Activated T-cell treated with anti-CD3 and anti-CD28 coated beads, Interleukin-2, amount 50 U/mL, for 72 hours (primary cell): ENCODE measurements at regions not wholly inside any gene's neighbourhood (a gene's known extent, or its start where the extent isn't known, plus 50 kb on each side); places are given as distances from the start of the nearest gene placed in this dataset.

Experiments used
- ATAC-seq, 2 donors: fragments of 150-1000 bp; cut with Tn5 transposase; replicated peaks in 1 of 2; 2 replicates each; pipeline ENCODE4 v1.10.0; 2021; ENCODE audit warnings: moderate library complexity in 2 of 2, mild to moderate bottlenecking in 1 of 2
- DNase-seq, 2 donors: peaks; one replicate each; pipeline ENCODE4 v3.0.0; 2021 to 2022; ENCODE audit warnings: mixed read lengths in 1 of 2
- H3K27ac Mint-ChIP-seq: one replicate; pipeline ENCODE4 v1.8.0; 2022; ENCODE audit warnings: mild to moderate bottlenecking, moderate library complexity, mixed read lengths
- H3K27me3 Mint-ChIP-seq: one replicate; pipeline ENCODE4 v1.8.0; 2022; ENCODE audit warnings: low read depth, mixed read lengths
- H3K36me3 Mint-ChIP-seq, 2 donors: one replicate each; pipeline ENCODE4 v1.8.0; 2022; ENCODE audit warnings: mixed read lengths in 2 of 2, mild to moderate bottlenecking in 1 of 2; ENCODE audit not compliant: insufficient read depth in 2 of 2
- H3K4me1 Mint-ChIP-seq: one replicate; pipeline ENCODE4 v1.8.0; 2022; ENCODE audit warnings: low read depth, mixed read lengths
- H3K4me3 Mint-ChIP-seq, 2 donors: one replicate each; pipeline ENCODE4 v1.8.0; 2022; ENCODE audit warnings: mild to moderate bottlenecking in 2 of 2, mixed read lengths in 2 of 2, moderate library complexity in 2 of 2
- H3K9me3 Mint-ChIP-seq, 2 donors: one replicate each; pipeline ENCODE4 v1.8.0; 2022; ENCODE audit warnings: mixed read lengths in 2 of 2

- H3K27ac Mint-ChIP-seq, result no peak overlapping the region
- H3K4me1 Mint-ChIP-seq, result no peaks in the 10 kb centered on the region
- ATAC-seq, result no peak
- no peak for DNase-seq
- no peaks in the 10 kb centered on the region for H3K27me3 Mint-ChIP-seq
- H3K4me3 Mint-ChIP-seq, result no peak overlapping the region
- H3K36me3 Mint-ChIP-seq, result no peaks in the 10 kb centered on the region
- peaks cover 5 to 6% of the 10 kb centered on the region in 2 donors for H3K9me3 Mint-ChIP-seq
Measured at GRCh38 chr11:42473106-42473505, 838.7 kb upstream of the API5 start.

- Mint-ChIP-seq H3K27me3 (no peaks in the 10 kb centered on the region), H3K4me1 (no peaks in the 10 kb centered on the region), H3K27ac (no peak overlapping the region), H3K4me3 (no peak overlapping the region), H3K9me3 (peaks cover 11 to 28% of the 10 kb centered on the region in 2 donors), H3K36me3 (peaks cover 0 to 3% of the 10 kb centered on the region in 2 donors)
- DNase-seq (no peak), ATAC-seq (no peak)
Measured at GRCh38 chr11:42482822-42483221, 829.0 kb upstream of the API5 start.

- no peak overlapping the region for H3K27ac Mint-ChIP-seq
- ATAC-seq, result no peak
- no peak for DNase-seq
- H3K4me3 Mint-ChIP-seq, result no peak overlapping the region
- H3K9me3 Mint-ChIP-seq, result peaks cover 4 to 5% of the 10 kb centered on the region in 2 donors
- no peaks in the 10 kb centered on the region for H3K27me3 Mint-ChIP-seq
- no peaks in the 10 kb centered on the region for H3K4me1 Mint-ChIP-seq
- H3K36me3 Mint-ChIP-seq, result no peaks in the 10 kb centered on the region
Measured at GRCh38 chr11:42490506-42490905, 821.3 kb upstream of the API5 start.

GRCh38 chr11:42494459-42494858, 817.3 kb upstream of the API5 start:
- H3K4me1 Mint-ChIP-seq, result no peaks in the 10 kb centered on the region
- no peak overlapping the region for H3K27ac Mint-ChIP-seq
- H3K9me3 Mint-ChIP-seq, result peaks cover 5 to 8% of the 10 kb centered on the region in 2 donors
- DNase-seq (no peak), ATAC-seq (no peak)
- no peak overlapping the region for H3K4me3 Mint-ChIP-seq
- H3K27me3 Mint-ChIP-seq, result no peaks in the 10 kb centered on the region
- peaks cover 0 to 2% of the 10 kb centered on the region in 2 donors for H3K36me3 Mint-ChIP-seq

- Mint-ChIP-seq H3K27ac (no peak overlapping the region), H3K27me3 (no peaks in the 10 kb centered on the region), H3K4me3 (no peak overlapping the region), H3K36me3 (peaks cover 0 to 4% of the 10 kb centered on the region in 2 donors), H3K9me3 (peaks cover 8 to 17% of the 10 kb centered on the region in 2 donors), H3K4me1 (no peaks in the 10 kb centered on the region)
- ATAC-seq (no peak), DNase-seq (no peak)
Measured at GRCh38 chr11:42498971-42499370, 812.8 kb upstream of the API5 start.

- Mint-ChIP-seq H3K27me3 (no peaks in the 10 kb centered on the region), H3K4me1 (no peaks in the 10 kb centered on the region), H3K4me3 (no peak overlapping the region), H3K9me3 (peaks cover 14 to 18% of the 10 kb centered on the region in 2 donors), H3K36me3 (peaks cover 0 to 4% of the 10 kb centered on the region in 2 donors), H3K27ac (no peak overlapping the region)
- DNase-seq, result no peak
- no peak for ATAC-seq
Measured at GRCh38 chr11:42502151-42502550, 809.6 kb upstream of the API5 start.

GRCh38 chr11:42521994-42522393, 789.8 kb upstream of the API5 start:
- no peaks in the 10 kb centered on the region for H3K27me3 Mint-ChIP-seq
- ATAC-seq (no peak), DNase-seq (no peak)
- H3K27ac Mint-ChIP-seq, result no peak overlapping the region
- H3K36me3 Mint-ChIP-seq, result no peaks in the 10 kb centered on the region
- no peak overlapping the region for H3K4me3 Mint-ChIP-seq
- no peaks in the 10 kb centered on the region for H3K4me1 Mint-ChIP-seq
- peaks cover 0 to 6% of the 10 kb centered on the region in 2 donors for H3K9me3 Mint-ChIP-seq

- H3K27me3 Mint-ChIP-seq, result no peaks in the 10 kb centered on the region
- H3K4me3 Mint-ChIP-seq, result no peak overlapping the region
- H3K36me3 Mint-ChIP-seq, result no peaks in the 10 kb centered on the region
- H3K27ac Mint-ChIP-seq, result no peak overlapping the region
- peak; percentile 22 to 34 for DNase-seq
- peaks cover 0 to 3% of the 10 kb centered on the region in 2 donors for H3K9me3 Mint-ChIP-seq
- ATAC-seq, result no peak
- no peaks in the 10 kb centered on the region for H3K4me1 Mint-ChIP-seq
Measured at GRCh38 chr11:42524534-42525227, 787.1 kb upstream of the API5 start.

- no peaks in the 10 kb centered on the region for H3K36me3 Mint-ChIP-seq
- no peak overlapping the region for H3K27ac Mint-ChIP-seq
- H3K27me3 Mint-ChIP-seq, result no peaks in the 10 kb centered on the region
- H3K4me3 Mint-ChIP-seq, result no peak overlapping the region
- ATAC-seq (no peak), DNase-seq (no peak)
- H3K9me3 Mint-ChIP-seq, result peaks cover 0 to under 1% of the 10 kb centered on the region in 2 donors
- H3K4me1 Mint-ChIP-seq, result no peaks in the 10 kb centered on the region
Measured at GRCh38 chr11:42526426-42526825, 785.4 kb upstream of the API5 start.

- H3K27ac Mint-ChIP-seq, result no peak overlapping the region
- H3K27me3 Mint-ChIP-seq, result no peaks in the 10 kb centered on the region
- no peak overlapping the region for H3K4me3 Mint-ChIP-seq
- ATAC-seq (no peak), DNase-seq (no peak)
- no peaks in the 10 kb centered on the region for H3K4me1 Mint-ChIP-seq
- no peaks in the 10 kb centered on the region for H3K36me3 Mint-ChIP-seq
- H3K9me3 Mint-ChIP-seq, result peaks cover 0 to 1% of the 10 kb centered on the region in 2 donors
Measured at GRCh38 chr11:42528471-42528870, 783.3 kb upstream of the API5 start.

GRCh38 chr11:42528911-42529310, 782.9 kb upstream of the API5 start:
- H3K36me3 Mint-ChIP-seq, result no peaks in the 10 kb centered on the region
- no peaks in the 10 kb centered on the region for H3K4me1 Mint-ChIP-seq
- no peak overlapping the region for H3K4me3 Mint-ChIP-seq
- peaks cover under 1 to 4% of the 10 kb centered on the region in 2 donors for H3K9me3 Mint-ChIP-seq
- H3K27ac Mint-ChIP-seq, result no peak overlapping the region
- H3K27me3 Mint-ChIP-seq, result no peaks in the 10 kb centered on the region
- DNase-seq (no peak), ATAC-seq (no peak)

- Mint-ChIP-seq H3K27me3 (no peaks in the 10 kb centered on the region), H3K4me3 (no peak overlapping the region), H3K9me3 (peaks cover 7 to 11% of the 10 kb centered on the region in 2 donors), H3K4me1 (no peaks in the 10 kb centered on the region), H3K36me3 (no peaks in the 10 kb centered on the region), H3K27ac (no peak overlapping the region)
- no peak for DNase-seq
- no peak for ATAC-seq
Measured at GRCh38 chr11:42536611-42537360, 775.0 kb upstream of the API5 start.

- Mint-ChIP-seq H3K27me3 (no peaks in the 10 kb centered on the region), H3K9me3 (peaks cover 5 to 11% of the 10 kb centered on the region in 2 donors), H3K36me3 (no peaks in the 10 kb centered on the region), H3K4me3 (no peak overlapping the region), H3K4me1 (no peaks in the 10 kb centered on the region), H3K27ac (no peak overlapping the region)
- DNase-seq (no peak), ATAC-seq (no peak)
Measured at GRCh38 chr11:42542336-42542735, 769.5 kb upstream of the API5 start.
